Glutamatergic neuron (in vitro differentiated cells): ENCODE measurements at regions not wholly inside any gene's neighbourhood (a gene's known extent, or its start where the extent isn't known, plus 50 kb on each side); places are given as distances from the start of the nearest gene placed in this dataset.
"Not testable (repeated sequence)": the region's sequence is repeated elsewhere in the genome, so short reads cannot be mapped to it uniquely, and the experiment has no call there.

Source experiments
- DNase-seq: peaks from one replicate; pipeline ENCODE4 v3.0.0; 2022
- H3K27ac Mint-ChIP-seq: one replicate; pipeline ENCODE4 v1.8.0; 2020; ENCODE audit warnings: mild to moderate bottlenecking, mixed read lengths, inconsistent platforms; ENCODE audit not compliant: unreplicated experiment
- H3K27me3 Mint-ChIP-seq: one replicate; pipeline ENCODE4 v1.8.0; 2020; ENCODE audit warnings: mild to moderate bottlenecking, moderate library complexity, mixed read lengths, inconsistent platforms; ENCODE audit not compliant: unreplicated experiment
- H3K36me3 Mint-ChIP-seq: one replicate; pipeline ENCODE4 v1.8.0; 2020; ENCODE audit warnings: mild to moderate bottlenecking, mixed read lengths, inconsistent platforms; ENCODE audit not compliant: unreplicated experiment
- H3K4me1 Mint-ChIP-seq: one replicate; pipeline ENCODE4 v1.8.0; 2020; ENCODE audit warnings: mild to moderate bottlenecking, low read depth, mixed read lengths, inconsistent platforms; ENCODE audit not compliant: unreplicated experiment
- H3K4me3 Mint-ChIP-seq: one replicate; pipeline ENCODE4 v1.8.0; 2020; ENCODE audit warnings: mild to moderate bottlenecking, mixed read lengths, inconsistent platforms; ENCODE audit not compliant: unreplicated experiment
- H3K9me3 Mint-ChIP-seq: one replicate; pipeline ENCODE4 v1.8.0; 2020; ENCODE audit warnings: mild to moderate bottlenecking, moderate library complexity, mixed read lengths, inconsistent platforms; ENCODE audit not compliant: unreplicated experiment
- TF ChIP-seq, protein P1 (sequence below): fragments of 200-600 bp; sonication (generic); IDR thresholded peaks from one replicate; pipeline ENCODE4 v1.5.0; 2021; ENCODE audit not compliant: partially characterized antibody, unreplicated experiment

DNA sequence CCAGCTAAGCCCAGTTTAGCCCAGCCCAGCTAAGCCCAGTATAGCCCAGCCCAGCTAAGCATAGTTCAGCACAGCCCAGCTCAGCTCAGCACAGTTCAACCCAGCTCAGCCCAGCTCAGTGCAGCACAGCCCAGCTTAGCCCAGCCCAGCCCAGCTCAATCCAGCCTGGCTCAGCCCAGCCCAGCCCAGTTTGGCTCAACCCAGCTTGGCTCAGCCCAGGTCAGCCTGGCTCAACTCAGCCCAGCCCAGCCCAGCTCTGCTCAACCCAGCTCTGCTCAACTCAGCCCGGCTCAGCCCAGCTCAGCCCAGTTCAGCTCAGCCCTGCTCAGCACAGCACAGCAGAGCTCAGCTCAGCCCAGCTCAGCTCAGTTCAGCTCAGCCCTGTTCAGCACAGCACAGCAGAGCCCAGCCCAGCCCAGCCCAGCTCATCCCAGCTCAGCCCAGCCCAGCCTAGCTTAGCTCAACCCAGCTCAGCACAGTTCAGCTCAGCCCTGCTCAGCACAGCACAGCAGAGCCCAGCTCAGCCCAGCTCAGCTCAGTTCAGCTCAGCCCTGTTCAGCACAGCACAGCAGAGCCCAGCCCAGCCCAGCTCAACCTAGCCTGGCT is 330.9 kb downstream of the TMEM121 start:
- TF ChIP-seq, protein P1, sequence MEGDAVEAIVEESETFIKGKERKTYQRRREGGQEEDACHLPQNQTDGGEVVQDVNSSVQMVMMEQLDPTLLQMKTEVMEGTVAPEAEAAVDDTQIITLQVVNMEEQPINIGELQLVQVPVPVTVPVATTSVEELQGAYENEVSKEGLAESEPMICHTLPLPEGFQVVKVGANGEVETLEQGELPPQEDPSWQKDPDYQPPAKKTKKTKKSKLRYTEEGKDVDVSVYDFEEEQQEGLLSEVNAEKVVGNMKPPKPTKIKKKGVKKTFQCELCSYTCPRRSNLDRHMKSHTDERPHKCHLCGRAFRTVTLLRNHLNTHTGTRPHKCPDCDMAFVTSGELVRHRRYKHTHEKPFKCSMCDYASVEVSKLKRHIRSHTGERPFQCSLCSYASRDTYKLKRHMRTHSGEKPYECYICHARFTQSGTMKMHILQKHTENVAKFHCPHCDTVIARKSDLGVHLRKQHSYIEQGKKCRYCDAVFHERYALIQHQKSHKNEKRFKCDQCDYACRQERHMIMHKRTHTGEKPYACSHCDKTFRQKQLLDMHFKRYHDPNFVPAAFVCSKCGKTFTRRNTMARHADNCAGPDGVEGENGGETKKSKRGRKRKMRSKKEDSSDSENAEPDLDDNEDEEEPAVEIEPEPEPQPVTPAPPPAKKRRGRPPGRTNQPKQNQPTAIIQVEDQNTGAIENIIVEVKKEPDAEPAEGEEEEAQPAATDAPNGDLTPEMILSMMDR, result no peak
- no peak for DNase-seq
- H3K9me3 Mint-ChIP-seq, result peaks cover 22% of the 10 kb centered on the region

DNA sequence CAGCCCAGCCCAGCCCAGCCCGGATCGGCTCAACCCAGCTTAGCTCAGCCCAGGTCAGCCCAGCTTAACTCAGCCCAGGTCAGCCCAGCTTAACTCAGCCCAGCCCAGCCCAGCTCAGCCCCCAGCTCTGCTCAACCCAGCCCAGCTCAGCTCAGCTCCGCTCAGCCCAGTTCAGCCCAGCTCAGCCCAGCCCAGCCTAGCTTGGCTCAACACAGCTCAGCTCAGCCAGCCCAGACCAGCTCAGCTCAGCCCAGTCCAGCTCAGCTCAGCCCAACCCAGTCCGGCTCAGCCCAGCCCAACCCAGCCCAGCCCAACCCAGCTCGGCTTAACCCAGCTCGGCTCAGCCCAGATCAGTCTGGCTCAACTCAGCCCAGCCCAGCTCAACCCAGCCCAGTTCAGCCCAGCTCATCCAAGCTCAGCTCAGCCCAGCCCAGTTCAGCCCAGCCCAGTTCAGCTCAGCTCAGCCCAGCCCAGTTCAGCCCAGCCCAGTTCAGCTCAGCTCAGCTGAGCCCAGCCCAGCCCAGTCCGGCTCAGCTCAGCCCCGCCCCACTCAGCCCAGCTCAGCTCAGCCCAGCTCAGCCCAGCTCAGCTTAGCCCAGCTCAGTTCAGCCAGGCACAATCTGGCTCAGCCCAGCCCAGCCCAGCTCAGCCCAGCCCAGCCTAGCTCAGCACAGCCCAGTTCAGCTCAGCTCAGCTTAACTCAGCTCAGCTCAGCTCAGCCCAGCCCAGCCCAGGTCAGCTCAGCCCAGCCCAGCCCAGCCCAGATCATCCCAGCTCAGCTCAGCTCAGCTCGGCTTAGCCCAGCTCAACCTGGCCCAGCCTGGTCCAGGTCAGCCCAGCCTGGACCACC is 331.7 kb downstream of the TMEM121 start:
- no peak overlapping the region for H3K4me3 Mint-ChIP-seq
- TF ChIP-seq, protein P1, result no peak
- H3K4me1 Mint-ChIP-seq, result no peaks in the 10 kb centered on the region
- DNase-seq, result no peak
- H3K9me3 Mint-ChIP-seq, result peaks cover 26% of the 10 kb centered on the region
- peaks cover 11% of the 10 kb centered on the region for H3K36me3 Mint-ChIP-seq
- H3K27me3 Mint-ChIP-seq, result peaks cover 17% of the 10 kb centered on the region
- no peak overlapping the region for H3K27ac Mint-ChIP-seq

More for the DNA sequence above, 330.9 kb downstream of the TMEM121 start:
- peaks cover 6% of the 10 kb centered on the region for H3K36me3 Mint-ChIP-seq
- H3K27me3 Mint-ChIP-seq, result peaks cover 15% of the 10 kb centered on the region
- H3K4me3 Mint-ChIP-seq, result no peak overlapping the region
- no peaks in the 10 kb centered on the region for H3K4me1 Mint-ChIP-seq
- H3K27ac Mint-ChIP-seq, result no peak overlapping the region

DNA sequence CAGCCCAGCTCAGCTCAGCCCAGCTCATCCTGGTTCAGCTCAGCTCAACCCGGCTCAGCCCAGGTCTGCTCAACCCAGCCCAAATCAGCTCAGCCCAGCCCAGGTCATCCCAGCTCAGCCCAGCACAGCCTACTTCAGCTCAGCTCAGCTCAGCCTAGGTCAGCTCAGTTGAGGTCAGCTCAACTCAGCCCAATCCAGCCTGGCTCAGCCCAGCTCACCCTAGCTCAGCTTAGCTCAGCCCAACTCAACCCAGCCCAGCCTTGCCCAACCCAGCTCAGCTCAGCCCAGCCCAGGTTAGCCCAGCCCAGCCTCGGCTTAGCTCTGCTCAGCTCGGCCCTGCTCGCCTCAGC is 332.3 kb downstream of the TMEM121 start:
- no peaks in the 10 kb centered on the region for H3K4me1 Mint-ChIP-seq
- H3K9me3 Mint-ChIP-seq, result peaks cover 23% of the 10 kb centered on the region
- TF ChIP-seq, protein P1, result no peak
- H3K27me3 Mint-ChIP-seq, result peaks cover 13% of the 10 kb centered on the region
- H3K36me3 Mint-ChIP-seq, result peaks cover 6% of the 10 kb centered on the region
- no peak overlapping the region for H3K4me3 Mint-ChIP-seq
- no peak for DNase-seq
- H3K27ac Mint-ChIP-seq, result no peak overlapping the region

DNA sequence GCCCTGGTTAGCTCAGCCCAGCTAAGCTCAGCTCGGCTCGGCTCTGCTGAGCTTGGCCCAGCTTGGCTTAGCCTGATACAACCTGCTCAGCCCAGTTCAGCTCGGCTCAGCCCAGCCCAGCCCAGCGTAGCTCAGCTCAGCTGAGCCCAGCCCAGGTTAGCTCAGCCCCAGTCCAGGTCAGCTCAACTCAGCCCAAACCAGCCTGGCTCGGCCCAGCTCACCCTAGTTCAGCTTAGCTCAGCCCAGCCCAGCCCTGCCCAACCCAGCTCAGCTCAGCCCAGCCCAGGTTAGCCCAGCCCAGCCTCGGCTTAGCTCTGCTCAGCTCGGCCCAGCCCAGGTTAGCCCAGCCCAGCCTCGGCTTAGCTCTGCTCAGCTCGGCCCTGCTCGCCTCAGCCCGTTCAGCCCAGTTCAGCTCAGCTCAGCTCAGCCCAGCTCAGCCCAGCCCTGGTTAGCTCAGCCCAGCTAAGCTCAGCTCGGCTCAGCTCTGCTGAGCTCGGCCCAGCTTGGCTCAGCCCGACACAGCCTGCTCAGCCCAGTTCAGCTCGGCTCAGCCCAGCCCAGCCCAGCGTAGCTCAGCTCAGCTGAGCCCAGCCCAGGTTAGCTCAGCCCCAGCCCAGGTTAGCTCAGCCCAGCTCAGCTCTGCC is 332.8 kb downstream of the TMEM121 start:
- not testable (repeated sequence) for H3K36me3 Mint-ChIP-seq, H3K4me3 Mint-ChIP-seq, DNase-seq, H3K27me3 Mint-ChIP-seq, H3K4me1 Mint-ChIP-seq, H3K27ac Mint-ChIP-seq
- H3K9me3 Mint-ChIP-seq, result peaks cover 21% of the 10 kb centered on the region

DNA sequence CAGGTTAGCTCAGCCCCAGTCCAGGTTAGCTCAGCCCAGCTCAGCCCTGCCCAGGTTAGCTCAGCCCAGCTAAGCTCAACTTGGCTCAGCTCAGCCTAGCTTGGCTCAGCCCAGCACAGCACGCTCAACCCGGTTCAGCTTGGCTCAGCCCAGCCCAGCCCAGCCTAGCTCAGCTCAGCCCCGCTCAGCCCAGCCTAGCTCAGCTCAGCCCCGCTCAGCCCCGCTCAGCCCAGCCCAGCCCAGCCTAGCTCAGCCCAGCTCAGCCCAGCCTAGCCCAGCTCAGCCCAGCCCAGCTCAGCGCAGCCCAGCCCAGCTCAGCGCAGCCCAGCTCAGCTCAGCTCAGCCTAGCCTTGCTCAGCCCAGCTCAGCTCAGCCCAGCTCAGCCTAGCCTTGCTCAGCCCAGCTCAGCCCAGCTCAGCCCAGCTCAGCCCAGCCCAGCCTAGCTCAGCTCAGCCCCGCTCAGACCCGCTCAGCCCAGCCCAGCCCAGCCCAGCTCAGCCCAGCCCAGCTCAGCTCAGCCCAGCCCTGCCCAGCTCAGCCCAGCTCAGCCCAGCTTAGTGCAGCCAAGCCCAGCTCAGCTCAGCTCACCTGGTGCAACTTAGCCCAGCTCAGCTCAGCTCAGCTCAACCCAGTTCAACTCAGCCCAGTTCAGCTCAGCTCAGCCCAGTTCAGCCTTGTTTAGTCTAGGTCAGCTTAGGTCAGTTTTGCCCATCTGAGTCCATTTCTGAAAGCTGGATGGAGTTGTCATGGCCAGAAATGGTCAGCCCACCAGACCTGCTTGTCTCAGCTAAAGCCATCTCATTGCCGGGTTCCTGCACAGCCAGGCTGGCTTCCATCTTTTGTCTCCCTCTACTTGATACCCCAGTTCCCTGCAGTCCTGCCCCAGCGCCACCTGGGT is 333.6 kb downstream of the TMEM121 start:
- H3K36me3 Mint-ChIP-seq, result peaks cover 5% of the 10 kb centered on the region
- peaks cover 21% of the 10 kb centered on the region for H3K9me3 Mint-ChIP-seq
- DNase-seq, result no peak
- TF ChIP-seq, protein P1, result no peak
- H3K4me3 Mint-ChIP-seq, result no peak overlapping the region
- peaks cover 6% of the 10 kb centered on the region for H3K27me3 Mint-ChIP-seq
- H3K4me1 Mint-ChIP-seq, result no peaks in the 10 kb centered on the region
- H3K27ac Mint-ChIP-seq, result no peak overlapping the region
